CD4-positive, alpha-beta T cell (primary cell): ENCODE measurements at regions not wholly inside any gene's neighbourhood (a gene's known extent, or its start where the extent isn't known, plus 50 kb on each side); places are given as distances from the start of the nearest gene placed in this dataset.

Experiments
- ATAC-seq: fragments of 200-7000 bp; cut with Tn5 transposase; one replicate; pipeline ENCODE4 v1.10.0; 2022; ENCODE audit warnings: mild to moderate bottlenecking; ENCODE audit not compliant: poor library complexity
- CTCF ChIA-PET: fragments of 350-600 bp; sonication (Branson Sonifier 250); formaldehyde crosslinking; loops from one replicate; lab custom pipeline; 2021; ENCODE audit warnings: antibody characterized with exemption, inconsistent platforms; lab: Charles Lee
- POLR2A ChIA-PET: fragments of 350-600 bp; sonication (Branson Sonifier 250); formaldehyde crosslinking; loops from one replicate; lab custom pipeline; 2021; ENCODE audit warnings: antibody characterized with exemption, inconsistent platforms; lab: Charles Lee
- DNase-seq, 14 experiments: peaks; one replicate each; pipeline ENCODE4 v3.0.0-alpha.2; 2013 to 2020; ENCODE audit warnings: mixed read lengths in 2 of 14
- H3K27ac ChIP-seq, 2 donors: one replicate each; pipeline versions ENCODE4 v1.5.1 to v1.7.0; 2013; ENCODE audit warnings: low read length in 2 of 2, low read depth in 1 of 2, mild to moderate bottlenecking in 1 of 2
- H3K27me3 ChIP-seq, 2 experiments: 1 replicate in 1 of 2; 2 replicates in 1 of 2; pipeline versions ENCODE4 v1.6.1 to v1.7.0; 2013; ENCODE audit warnings: low read length in 2 of 2, control low read depth in 1 of 2, mild to moderate bottlenecking in 1 of 2, moderate library complexity in 1 of 2; ENCODE audit not compliant: insufficient read depth in 2 of 2, control insufficient read depth in 1 of 2
- H3K36me3 ChIP-seq: one replicate; pipeline ENCODE4 v1.6.1; 2013; ENCODE audit warnings: low read length, control low read depth; ENCODE audit not compliant: insufficient read depth
- H3K4me1 ChIP-seq: one replicate; pipeline ENCODE4 v1.6.1; 2013; ENCODE audit warnings: low read length, control low read depth; ENCODE audit not compliant: insufficient read depth
- H3K4me3 ChIP-seq: one replicate; pipeline ENCODE4 v1.5.1; 2013; ENCODE audit warnings: mild to moderate bottlenecking, low read length, moderate library complexity
- H3K9me3 ChIP-seq, 2 experiments: 1 replicate in 1 of 2; 2 replicates in 1 of 2; pipeline versions ENCODE4 v1.6.1 to v1.7.0; 2013; ENCODE audit warnings: low read length in 2 of 2, mild to moderate bottlenecking in 2 of 2, control low read depth in 1 of 2, moderate library complexity in 1 of 2; ENCODE audit not compliant: control insufficient read depth in 1 of 2, insufficient read depth in 1 of 2
- H3K27ac Mint-ChIP-seq: one replicate; pipeline ENCODE4 v1.8.0; 2020; ENCODE audit warnings: mixed read lengths
- H3K27me3 Mint-ChIP-seq: one replicate; pipeline ENCODE4 v1.8.0; 2021; ENCODE audit warnings: mixed read lengths
- H3K36me3 Mint-ChIP-seq: one replicate; pipeline ENCODE4 v1.8.0; 2021; ENCODE audit warnings: low read depth, mixed read lengths
- H3K4me1 Mint-ChIP-seq: one replicate; pipeline ENCODE4 v1.8.0; 2021; ENCODE audit warnings: low read depth, mixed read lengths
- H3K4me3 Mint-ChIP-seq: one replicate; pipeline ENCODE4 v1.8.0; 2020; ENCODE audit warnings: mild to moderate bottlenecking, mixed read lengths
- H3K9me3 Mint-ChIP-seq: one replicate; pipeline ENCODE4 v1.8.0; 2020; ENCODE audit warnings: mixed read lengths
- intact Hi-C, 2 experiments: fragments of 100-400 bp; cut with DNase I in 1 of 2; cut with micrococcal nuclease in 1 of 2; formaldehyde crosslinking; loops; one replicate each; pipeline versions ENCODE4 v1.15.1 to v1.9.0; 2023 to 2025; cut with DNase I, micrococcal nuclease
- TF ChIP-seq, protein P1 (sequence below): fragments of 200-600 bp; IDR thresholded peaks from one replicate; pipeline ENCODE4 v1.8.0; 2022; ENCODE audit warnings: antibody characterized with exemption, mild to moderate bottlenecking

DNA sequence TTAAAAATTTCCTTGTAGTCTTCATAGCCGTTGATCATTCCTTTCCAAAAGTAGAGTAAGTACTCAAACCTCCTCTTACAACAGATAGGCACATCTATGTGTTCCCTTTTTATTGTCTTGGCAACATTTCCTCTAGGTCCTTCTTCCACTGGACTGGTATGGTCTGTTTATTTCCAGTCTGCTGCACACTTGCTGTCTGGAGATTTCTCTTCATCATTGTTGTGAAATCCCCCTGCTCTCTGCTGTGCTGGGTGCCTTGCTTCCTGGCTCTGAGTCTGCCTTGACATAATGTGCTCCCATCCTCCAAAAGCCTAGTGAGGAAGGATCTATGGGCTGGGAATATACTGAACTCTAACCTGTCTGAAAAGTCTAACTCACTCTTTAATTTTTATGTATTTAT, 545.3 kb upstream of the VSTM2A start:
- H3K4me1 Mint-ChIP-seq: no peaks in the 10 kb centered on the region
- TF ChIP-seq, protein P1, sequence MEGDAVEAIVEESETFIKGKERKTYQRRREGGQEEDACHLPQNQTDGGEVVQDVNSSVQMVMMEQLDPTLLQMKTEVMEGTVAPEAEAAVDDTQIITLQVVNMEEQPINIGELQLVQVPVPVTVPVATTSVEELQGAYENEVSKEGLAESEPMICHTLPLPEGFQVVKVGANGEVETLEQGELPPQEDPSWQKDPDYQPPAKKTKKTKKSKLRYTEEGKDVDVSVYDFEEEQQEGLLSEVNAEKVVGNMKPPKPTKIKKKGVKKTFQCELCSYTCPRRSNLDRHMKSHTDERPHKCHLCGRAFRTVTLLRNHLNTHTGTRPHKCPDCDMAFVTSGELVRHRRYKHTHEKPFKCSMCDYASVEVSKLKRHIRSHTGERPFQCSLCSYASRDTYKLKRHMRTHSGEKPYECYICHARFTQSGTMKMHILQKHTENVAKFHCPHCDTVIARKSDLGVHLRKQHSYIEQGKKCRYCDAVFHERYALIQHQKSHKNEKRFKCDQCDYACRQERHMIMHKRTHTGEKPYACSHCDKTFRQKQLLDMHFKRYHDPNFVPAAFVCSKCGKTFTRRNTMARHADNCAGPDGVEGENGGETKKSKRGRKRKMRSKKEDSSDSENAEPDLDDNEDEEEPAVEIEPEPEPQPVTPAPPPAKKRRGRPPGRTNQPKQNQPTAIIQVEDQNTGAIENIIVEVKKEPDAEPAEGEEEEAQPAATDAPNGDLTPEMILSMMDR: no peak
- Histone ChIP-seq H3K4me1 (no peaks in the 10 kb centered on the region), H3K27me3 (no peaks in the 10 kb centered on the region), H3K9me3 (peaks cover 0 to 15% of the 10 kb centered on the region in 2 experiments), H3K36me3 (no peaks in the 10 kb centered on the region), H3K4me3 (no peak overlapping the region), H3K27ac (no peak overlapping the region)
- no peaks in the 10 kb centered on the region for H3K27me3 Mint-ChIP-seq
- intact Hi-C loops: no loop called here
- ChIA-PET CTCF (no interaction called here), POLR2A (no interaction called here)
- ATAC-seq (no peak), DNase-seq (no peak)
- H3K27ac Mint-ChIP-seq: no peak overlapping the region
- H3K9me3 Mint-ChIP-seq: peaks cover 3% of the 10 kb centered on the region
- no peak overlapping the region for H3K4me3 Mint-ChIP-seq
- H3K36me3 Mint-ChIP-seq: no peaks in the 10 kb centered on the region

DNA sequence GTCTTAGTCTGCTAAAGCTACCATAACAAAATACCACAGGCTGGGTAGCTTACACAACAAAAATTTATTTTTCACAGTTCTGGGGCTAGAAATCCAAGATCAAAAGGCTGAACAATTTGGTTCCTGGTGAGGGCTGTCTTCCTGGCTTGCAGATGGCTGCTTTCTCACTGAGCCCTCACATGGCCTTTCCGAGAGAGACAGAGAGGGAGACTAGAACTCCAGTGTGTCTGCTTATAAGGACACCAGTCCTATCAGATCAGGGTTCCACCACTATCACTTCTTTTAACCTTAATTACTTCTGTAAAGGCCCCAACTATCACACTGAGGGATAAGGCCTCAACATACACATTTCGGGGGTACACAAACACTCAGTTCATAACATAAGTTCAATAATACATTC, 527.4 kb upstream of the VSTM2A start:
- Mint-ChIP-seq H3K4me1 (no peaks in the 10 kb centered on the region), H3K4me3 (no peak overlapping the region), H3K27ac (no peak overlapping the region), H3K9me3 (peaks cover 8% of the 10 kb centered on the region), H3K36me3 (no peaks in the 10 kb centered on the region), H3K27me3 (no peaks in the 10 kb centered on the region)
- ATAC-seq (no peak), DNase-seq (no peak)
- no peaks in the 10 kb centered on the region for H3K4me1 ChIP-seq
- H3K36me3 ChIP-seq: no peaks in the 10 kb centered on the region
- H3K27ac ChIP-seq: no peak overlapping the region
- no peaks in the 10 kb centered on the region for H3K27me3 ChIP-seq
- intact Hi-C loops: no loop called here
- H3K4me3 ChIP-seq: no peak overlapping the region
- POLR2A ChIA-PET: no interaction called here
- CTCF ChIA-PET: no interaction called here
- H3K9me3 ChIP-seq: peaks cover 2 to 16% of the 10 kb centered on the region in 2 experiments
- TF ChIP-seq, protein P1: no peak

DNA sequence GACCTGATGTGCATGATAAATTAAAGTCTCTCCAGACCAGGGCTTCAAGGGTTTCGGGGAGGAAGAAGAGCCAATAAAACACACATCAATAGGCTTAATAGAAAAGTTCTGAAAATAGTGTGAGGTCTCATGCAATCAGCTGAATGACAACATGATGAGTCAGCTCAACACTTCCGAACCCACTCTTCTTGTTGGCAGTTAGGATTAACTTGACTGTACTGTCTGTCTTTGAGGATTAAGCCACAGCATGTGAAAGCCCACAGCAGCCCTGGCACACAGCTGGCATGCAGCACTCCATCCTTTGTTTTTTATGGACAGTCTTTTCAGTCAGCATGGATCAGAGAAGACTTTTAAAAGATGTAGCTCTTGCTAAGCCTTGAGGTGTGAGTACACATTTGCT, 526.9 kb upstream of the VSTM2A start:
- ChIA-PET POLR2A (no interaction called here), CTCF (no interaction called here)
- no peak overlapping the region for H3K4me3 ChIP-seq
- H3K4me1 ChIP-seq: no peaks in the 10 kb centered on the region
- TF ChIP-seq, protein P1: no peak
- Mint-ChIP-seq H3K4me1 (no peaks in the 10 kb centered on the region), H3K27me3 (no peaks in the 10 kb centered on the region), H3K4me3 (no peak overlapping the region), H3K36me3 (no peaks in the 10 kb centered on the region), H3K9me3 (peaks cover 13% of the 10 kb centered on the region), H3K27ac (no peak overlapping the region)
- ATAC-seq (no peak), DNase-seq (no peak)
- intact Hi-C loops: no loop called here
- no peak overlapping the region for H3K27ac ChIP-seq
- peaks cover 6 to 17% of the 10 kb centered on the region in 2 experiments for H3K9me3 ChIP-seq
- H3K36me3 ChIP-seq: no peaks in the 10 kb centered on the region
- no peaks in the 10 kb centered on the region for H3K27me3 ChIP-seq
